ENCODE measurements at regions not wholly inside any gene's neighbourhood (a gene's known extent, or its start where the extent isn't known, plus 50 kb on each side); places are given as distances from the start of the nearest gene placed in this dataset.

- Histone ChIP-seq H3K79me2 (ENCODE audit: insufficient read depth, low read depth) (no peaks in the 10 kb centered on the region), H2AFZ (ENCODE audit: low read depth) (no peak overlapping the region), H3K4me2 (no peak overlapping the region), H4K20me1 (ENCODE audit: insufficient read depth) (no peaks in the 10 kb centered on the region), H3K36me3 (ENCODE audit: insufficient read depth) (no peaks in the 10 kb centered on the region), H3K27me3 (ENCODE audit: insufficient read depth, low read depth) (no peaks in the 10 kb centered on the region), H3K4me3 (IDR thresholded peaks at IDR 0.05; ENCODE audit: insufficient read depth, low read depth, low read length) (no peak overlapping the region), H3K4me1 (ENCODE audit: low read depth, poor library complexity, severe bottlenecking) (no peaks in the 10 kb centered on the region), H3K27ac (no peak overlapping the region), H3K9ac (no peak overlapping the region)
- TF ChIP-seq, protein P1, sequence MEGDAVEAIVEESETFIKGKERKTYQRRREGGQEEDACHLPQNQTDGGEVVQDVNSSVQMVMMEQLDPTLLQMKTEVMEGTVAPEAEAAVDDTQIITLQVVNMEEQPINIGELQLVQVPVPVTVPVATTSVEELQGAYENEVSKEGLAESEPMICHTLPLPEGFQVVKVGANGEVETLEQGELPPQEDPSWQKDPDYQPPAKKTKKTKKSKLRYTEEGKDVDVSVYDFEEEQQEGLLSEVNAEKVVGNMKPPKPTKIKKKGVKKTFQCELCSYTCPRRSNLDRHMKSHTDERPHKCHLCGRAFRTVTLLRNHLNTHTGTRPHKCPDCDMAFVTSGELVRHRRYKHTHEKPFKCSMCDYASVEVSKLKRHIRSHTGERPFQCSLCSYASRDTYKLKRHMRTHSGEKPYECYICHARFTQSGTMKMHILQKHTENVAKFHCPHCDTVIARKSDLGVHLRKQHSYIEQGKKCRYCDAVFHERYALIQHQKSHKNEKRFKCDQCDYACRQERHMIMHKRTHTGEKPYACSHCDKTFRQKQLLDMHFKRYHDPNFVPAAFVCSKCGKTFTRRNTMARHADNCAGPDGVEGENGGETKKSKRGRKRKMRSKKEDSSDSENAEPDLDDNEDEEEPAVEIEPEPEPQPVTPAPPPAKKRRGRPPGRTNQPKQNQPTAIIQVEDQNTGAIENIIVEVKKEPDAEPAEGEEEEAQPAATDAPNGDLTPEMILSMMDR (conservative IDR thresholded peaks at IDR 0.05; ENCODE audit: low read depth, low read length) = no peak
Measured at GRCh38 chr2:55751966-55752365, 58.3 kb upstream of the PNPT1 start.

- H3K4me3 ChIP-seq (IDR thresholded peaks at IDR 0.05; ENCODE audit: insufficient read depth, low read depth, low read length) = no peak overlapping the region
- no peaks in the 10 kb centered on the region for H3K36me3 ChIP-seq (ENCODE audit: insufficient read depth)
- no peak overlapping the region for H3K9ac ChIP-seq
- H2AFZ ChIP-seq (ENCODE audit: low read depth) = no peak overlapping the region
- H3K4me2 ChIP-seq = no peak overlapping the region
- H3K27me3 ChIP-seq (ENCODE audit: insufficient read depth, low read depth) = no peaks in the 10 kb centered on the region
- no peak overlapping the region for H3K27ac ChIP-seq
- TF ChIP-seq, protein P1 (conservative IDR thresholded peaks at IDR 0.05; ENCODE audit: low read depth, low read length) = no peak
- no peaks in the 10 kb centered on the region for H3K4me1 ChIP-seq (ENCODE audit: low read depth, poor library complexity, severe bottlenecking)
- no peaks in the 10 kb centered on the region for H3K79me2 ChIP-seq (ENCODE audit: insufficient read depth, low read depth)
- H4K20me1 ChIP-seq (ENCODE audit: insufficient read depth) = no peaks in the 10 kb centered on the region
Measured at GRCh38 chr2:55743583-55743982, 49.9 kb upstream of the PNPT1 start.

Measured in KMS-11 (cell line).